HEK293 (cell line): ENCODE measurements at regions not wholly inside any gene's neighbourhood (a gene's known extent, or its start where the extent isn't known, plus 50 kb on each side); places are given as distances from the start of the nearest gene placed in this dataset.

ENCODE experiments used
- CTCF ChIA-PET: fragments of 350-600 bp; formaldehyde crosslinking; extraction: SDS; loops from one replicate; lab custom pipeline; 2021; ENCODE audit warnings: antibody characterized with exemption; lab: Yijun Ruan, JAX
- POLR2A ChIA-PET: fragments of 300-600 bp; formaldehyde crosslinking; extraction: SDS; loops from one replicate; lab custom pipeline; 2020; ENCODE audit warnings: antibody characterized with exemption, inconsistent platforms; lab: Yijun Ruan, JAX
- H3K27ac ChIP-seq: fragments of 200-500 bp; sonication (Bioruptor generic); 2 replicates; pipeline ENCODE4 v1.5.1; 2014; ENCODE audit warnings: low read depth, low read length, control low read depth, inconsistent platforms; ENCODE audit errors: extremely low read depth
- H3K36me3 ChIP-seq, 2 experiments: fragments of 200-500 bp in 1 of 2; sonication (Bioruptor generic) in 1 of 2; 1 replicate in 1 of 2; 2 replicates in 1 of 2; pipeline ENCODE4 v1.5.1; 2014 to 2017; ENCODE audit warnings: inconsistent platforms in 2 of 2, low read length in 2 of 2; ENCODE audit not compliant: control insufficient read depth in 2 of 2, insufficient read depth in 1 of 2
- H3K4me1 ChIP-seq: fragments of 200-500 bp; sonication (Bioruptor generic); 2 replicates; pipeline ENCODE4 v1.5.1; 2014; ENCODE audit warnings: mild to moderate bottlenecking, low read length, inconsistent platforms; ENCODE audit not compliant: control insufficient read depth, insufficient read depth
- H3K4me3 ChIP-seq: 2 replicates; pipeline ENCODE4 v1.5.1; 2011; ENCODE audit warnings: low read depth, mild to moderate bottlenecking, control low read depth, low read length, moderate library complexity
- H3K9me3 ChIP-seq: fragments of 200-500 bp; sonication (Bioruptor generic); 2 replicates; pipeline ENCODE4 v1.5.1; 2014; ENCODE audit warnings: low read depth, low read length, inconsistent platforms; ENCODE audit not compliant: control insufficient read depth, insufficient read depth
- BCL6B ChIP-seq: fragments of 450-650 bp; formaldehyde crosslinking; IDR thresholded peaks from 2 replicates; pipeline ENCODE4 v1.5.1; 2017; ENCODE audit warnings: missing biosample characterization, missing genetic modification characterization
- GLIS1 ChIP-seq: fragments of 450-650 bp; formaldehyde crosslinking; IDR thresholded peaks from 2 replicates; pipeline ENCODE4 v1.5.1; 2016; ENCODE audit warnings: missing biosample characterization, missing genetic modification characterization
- HOXD13 ChIP-seq: sonication (generic); formaldehyde crosslinking; IDR thresholded peaks from 2 replicates; pipeline ENCODE4 v1.8.0; 2022; ENCODE audit warnings: missing genetic modification reagents, borderline replicate concordance
- OSR2 ChIP-seq: fragments of 450-650 bp; formaldehyde crosslinking; IDR thresholded peaks from 2 replicates; pipeline ENCODE4 v1.5.1; 2016; ENCODE audit warnings: missing biosample characterization, missing genetic modification characterization
- ZBTB10 ChIP-seq: fragments of 450-650 bp; formaldehyde crosslinking; IDR thresholded peaks from 2 replicates; pipeline ENCODE4 v1.5.1; 2016; ENCODE audit warnings: missing biosample characterization, missing genetic modification characterization
- ZBTB8A ChIP-seq: fragments of 450-650 bp; formaldehyde crosslinking; IDR thresholded peaks from 2 replicates; pipeline ENCODE4 v1.5.1; 2016; ENCODE audit warnings: missing biosample characterization, missing genetic modification characterization
- ZEB2 ChIP-seq: fragments of 450-650 bp; formaldehyde crosslinking; IDR thresholded peaks from 2 replicates; pipeline ENCODE4 v1.5.1; 2016; ENCODE audit warnings: missing biosample characterization, missing genetic modification characterization
- ZFP41 ChIP-seq: fragments of 450-650 bp; formaldehyde crosslinking; IDR thresholded peaks from 2 replicates; pipeline ENCODE4 v1.5.1; 2016; ENCODE audit warnings: missing biosample characterization, missing genetic modification characterization, borderline replicate concordance
- ZNF140 ChIP-seq: fragments of 450-650 bp; formaldehyde crosslinking; IDR thresholded peaks from 2 replicates; pipeline ENCODE4 v1.5.1; 2016; ENCODE audit warnings: missing biosample characterization, missing genetic modification characterization
- ZNF16 ChIP-seq: fragments of 450-650 bp; formaldehyde crosslinking; IDR thresholded peaks from 2 replicates; pipeline ENCODE4 v1.5.1; 2016; ENCODE audit warnings: low read depth, missing biosample characterization, missing genetic modification characterization
- ZNF169 ChIP-seq: fragments of 450-650 bp; formaldehyde crosslinking; IDR thresholded peaks from 2 replicates; pipeline ENCODE4 v1.5.1; 2016; ENCODE audit warnings: missing biosample characterization, missing genetic modification characterization
- ZNF239 ChIP-seq: fragments of 450-650 bp; formaldehyde crosslinking; IDR thresholded peaks from 2 replicates; pipeline ENCODE4 v1.5.1; 2016; ENCODE audit warnings: missing biosample characterization, missing genetic modification characterization
- ZNF274 ChIP-seq, 2 experiments: fragments of 200-500 bp in 1 of 2; fragments of 450-650 bp in 1 of 2; sonication (Bioruptor generic) in 1 of 2; formaldehyde crosslinking in 1 of 2; IDR thresholded peaks; 2 replicates each; pipeline versions ENCODE4 v1.5.1 to v1.6.1; 2014 to 2016; ENCODE audit warnings: borderline replicate concordance in 1 of 2, inconsistent platforms in 1 of 2, low read length in 1 of 2, missing biosample characterization in 1 of 2, missing genetic modification characterization in 1 of 2
- ZNF423 ChIP-seq: fragments of 450-650 bp; formaldehyde crosslinking; IDR thresholded peaks from 2 replicates; pipeline ENCODE4 v1.5.1; 2016; ENCODE audit warnings: missing biosample characterization, missing genetic modification characterization
- ZNF558 ChIP-seq: fragments of 450-650 bp; formaldehyde crosslinking; IDR thresholded peaks from 2 replicates; pipeline ENCODE4 v1.5.1; 2016; ENCODE audit warnings: missing biosample characterization, missing genetic modification characterization
- ZNF596 ChIP-seq: fragments of 450-650 bp; IDR thresholded peaks from 2 replicates; pipeline ENCODE4 v1.5.0; 2018; ENCODE audit warnings: missing biosample characterization, mild to moderate bottlenecking, missing genetic modification characterization, moderate library complexity
- ZNF624 ChIP-seq: fragments of 450-650 bp; formaldehyde crosslinking; IDR thresholded peaks from 2 replicates; pipeline ENCODE4 v1.5.1; 2017; ENCODE audit warnings: missing biosample characterization, missing genetic modification characterization
- ZNF658 ChIP-seq: fragments of 450-650 bp; formaldehyde crosslinking; IDR thresholded peaks from 2 replicates; pipeline ENCODE4; 2016; ENCODE audit warnings: missing biosample characterization, missing genetic modification characterization
- ZNF664 ChIP-seq: fragments of 450-650 bp; formaldehyde crosslinking; IDR thresholded peaks from 2 replicates; pipeline ENCODE4 v1.5.1; 2016; ENCODE audit warnings: missing biosample characterization, missing genetic modification characterization
- ZNF791 ChIP-seq: fragments of 450-650 bp; formaldehyde crosslinking; IDR thresholded peaks from 2 replicates; pipeline ENCODE4 v1.5.1; 2016; ENCODE audit warnings: missing biosample characterization, missing genetic modification characterization
- ZNF830 ChIP-seq: fragments of 450-650 bp; IDR thresholded peaks from 2 replicates; pipeline ENCODE4 v1.5.0; 2018; ENCODE audit warnings: missing biosample characterization, missing genetic modification characterization, low read depth, mild to moderate bottlenecking, moderate library complexity
- TF ChIP-seq, protein P1 (sequence below): fragments of 450-650 bp; formaldehyde crosslinking; IDR thresholded peaks from 2 replicates; pipeline ENCODE4 v1.5.1; 2016; ENCODE audit warnings: missing biosample characterization, missing genetic modification characterization
- TF ChIP-seq, protein P2 (sequence below): fragments of 450-650 bp; formaldehyde crosslinking; IDR thresholded peaks from 2 replicates; pipeline ENCODE4 v1.5.1; 2017; ENCODE audit warnings: missing biosample characterization, missing genetic modification characterization

DNA sequence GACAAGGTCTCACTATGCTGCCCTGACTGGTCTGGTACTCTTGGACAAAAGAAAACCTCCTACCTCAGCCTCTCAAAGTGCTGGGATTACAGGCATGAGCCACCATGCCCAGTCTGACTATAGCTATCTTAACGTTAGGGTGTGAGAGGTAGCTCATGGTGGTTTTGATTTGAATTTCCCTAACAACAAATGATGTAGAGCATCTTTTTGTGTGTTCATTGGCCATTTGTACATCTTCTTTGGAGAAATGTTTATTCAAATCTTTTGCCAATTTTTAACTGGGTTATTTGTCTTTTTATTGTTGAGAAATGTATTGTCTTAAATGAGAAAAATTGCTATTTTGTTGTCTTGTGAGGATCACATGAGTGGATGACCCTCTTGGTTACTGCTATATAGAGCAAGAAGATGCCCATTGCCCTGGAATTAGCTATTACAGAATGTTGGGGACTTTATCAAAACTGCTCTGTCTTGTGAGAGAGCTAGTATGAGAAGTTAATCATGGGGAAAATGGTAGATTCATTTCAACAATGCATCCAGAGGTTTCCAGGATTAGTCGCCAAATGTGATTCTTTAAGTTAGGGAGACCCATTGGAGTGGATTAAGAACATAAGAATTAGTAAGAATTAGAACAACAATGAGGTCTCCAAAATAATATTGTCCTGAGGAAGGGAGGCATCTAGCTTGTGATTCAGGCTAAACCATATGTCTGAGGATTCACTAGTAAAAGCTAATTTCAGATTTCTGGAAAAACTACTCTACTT, 124.3 kb upstream of the MOCS2 start:
- no peak overlapping the region for H3K4me3 ChIP-seq
- H3K4me1 ChIP-seq, result no peaks in the 10 kb centered on the region
- no peaks in the 10 kb centered on the region for H3K9me3 ChIP-seq
- H3K36me3 ChIP-seq, result no peaks in the 10 kb centered on the region
- no peak overlapping the region for H3K27ac ChIP-seq
- TF ChIP-seq ZBTB8A (tag by site-specific recombination), result no peak
- TF ChIP-seq ZNF239 (tag by site-specific recombination), result no peak
- no peak for TF ChIP-seq GLIS1 (tag by site-specific recombination)
- TF ChIP-seq ZFP41, result no peak
- TF ChIP-seq ZNF664 (tag by site-specific recombination), result no peak
- TF ChIP-seq, protein P1, sequence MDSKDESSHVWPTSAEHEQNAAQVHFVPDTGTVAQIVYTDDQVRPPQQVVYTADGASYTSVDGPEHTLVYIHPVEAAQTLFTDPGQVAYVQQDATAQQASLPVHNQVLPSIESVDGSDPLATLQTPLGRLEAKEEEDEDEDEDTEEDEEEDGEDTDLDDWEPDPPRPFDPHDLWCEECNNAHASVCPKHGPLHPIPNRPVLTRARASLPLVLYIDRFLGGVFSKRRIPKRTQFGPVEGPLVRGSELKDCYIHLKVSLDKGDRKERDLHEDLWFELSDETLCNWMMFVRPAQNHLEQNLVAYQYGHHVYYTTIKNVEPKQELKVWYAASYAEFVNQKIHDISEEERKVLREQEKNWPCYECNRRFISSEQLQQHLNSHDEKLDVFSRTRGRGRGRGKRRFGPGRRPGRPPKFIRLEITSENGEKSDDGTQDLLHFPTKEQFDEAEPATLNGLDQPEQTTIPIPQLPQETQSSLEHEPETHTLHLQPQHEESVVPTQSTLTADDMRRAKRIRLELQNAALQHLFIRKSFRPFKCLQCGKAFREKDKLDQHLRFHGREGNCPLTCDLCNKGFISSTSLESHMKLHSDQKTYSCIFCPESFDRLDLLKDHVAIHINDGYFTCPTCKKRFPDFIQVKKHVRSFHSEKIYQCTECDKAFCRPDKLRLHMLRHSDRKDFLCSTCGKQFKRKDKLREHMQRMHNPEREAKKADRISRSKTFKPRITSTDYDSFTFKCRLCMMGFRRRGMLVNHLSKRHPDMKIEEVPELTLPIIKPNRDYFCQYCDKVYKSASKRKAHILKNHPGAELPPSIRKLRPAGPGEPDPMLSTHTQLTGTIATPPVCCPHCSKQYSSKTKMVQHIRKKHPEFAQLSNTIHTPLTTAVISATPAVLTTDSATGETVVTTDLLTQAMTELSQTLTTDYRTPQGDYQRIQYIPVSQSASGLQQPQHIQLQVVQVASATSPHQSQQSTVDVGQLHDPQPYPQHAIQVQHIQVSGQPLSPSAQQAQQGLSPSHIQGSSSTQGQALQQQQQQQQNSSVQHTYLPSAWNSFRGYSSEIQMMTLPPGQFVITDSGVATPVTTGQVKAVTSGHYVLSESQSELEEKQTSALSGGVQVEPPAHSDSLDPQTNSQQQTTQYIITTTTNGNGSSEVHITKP (tag by site-specific recombination), result no peak
- TF ChIP-seq ZNF791 (tag by site-specific recombination), result no peak
- no peak for TF ChIP-seq OSR2
- TF ChIP-seq, protein P2, sequence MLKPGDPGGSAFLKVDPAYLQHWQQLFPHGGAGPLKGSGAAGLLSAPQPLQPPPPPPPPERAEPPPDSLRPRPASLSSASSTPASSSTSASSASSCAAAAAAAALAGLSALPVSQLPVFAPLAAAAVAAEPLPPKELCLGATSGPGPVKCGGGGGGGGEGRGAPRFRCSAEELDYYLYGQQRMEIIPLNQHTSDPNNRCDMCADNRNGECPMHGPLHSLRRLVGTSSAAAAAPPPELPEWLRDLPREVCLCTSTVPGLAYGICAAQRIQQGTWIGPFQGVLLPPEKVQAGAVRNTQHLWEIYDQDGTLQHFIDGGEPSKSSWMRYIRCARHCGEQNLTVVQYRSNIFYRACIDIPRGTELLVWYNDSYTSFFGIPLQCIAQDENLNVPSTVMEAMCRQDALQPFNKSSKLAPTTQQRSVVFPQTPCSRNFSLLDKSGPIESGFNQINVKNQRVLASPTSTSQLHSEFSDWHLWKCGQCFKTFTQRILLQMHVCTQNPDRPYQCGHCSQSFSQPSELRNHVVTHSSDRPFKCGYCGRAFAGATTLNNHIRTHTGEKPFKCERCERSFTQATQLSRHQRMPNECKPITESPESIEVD (tag by site-specific recombination), result no peak
- CTCF ChIA-PET, result interaction anchor here (0.6 kb wide), 1 partner anchor 1001 kb away, joined by 3 read pairs; no protein-coding TSS in a partner anchor
- POLR2A ChIA-PET, result no interaction called here

GRCh38 chr5:53236683-53237082, 127.1 kb upstream of the MOCS2 start:
- no peaks in the 10 kb centered on the region for H3K36me3 ChIP-seq
- no peak overlapping the region for H3K27ac ChIP-seq
- H3K4me3 ChIP-seq, result no peak overlapping the region
- H3K9me3 ChIP-seq, result no peaks in the 10 kb centered on the region
- CTCF ChIA-PET, result no interaction called here
- H3K4me1 ChIP-seq, result no peaks in the 10 kb centered on the region
- TF ChIP-seq ZNF16, result no peak
- POLR2A ChIA-PET, result no interaction called here

DNA sequence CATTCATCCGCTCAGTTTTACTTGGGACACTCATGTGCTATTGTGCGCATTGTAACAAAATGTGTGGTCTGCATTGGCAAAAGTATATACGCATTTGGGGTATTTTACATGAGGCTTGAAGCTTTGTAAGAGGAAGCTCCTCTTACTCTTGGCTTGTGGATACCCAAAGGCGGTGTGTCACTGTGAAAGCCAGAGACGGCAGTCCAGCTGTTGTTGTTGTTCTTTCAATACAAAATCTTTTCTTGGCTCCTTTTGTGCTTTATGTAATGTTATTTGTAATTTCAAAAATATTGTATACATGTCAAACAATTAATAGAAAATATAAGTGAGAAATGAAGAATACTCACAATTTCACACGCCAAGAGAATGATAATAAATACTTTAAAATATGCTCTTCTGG, 128.3 kb upstream of the MOCS2 start:
- Histone ChIP-seq H3K27ac (no peak overlapping the region), H3K36me3 (no peaks in the 10 kb centered on the region), H3K4me1 (no peaks in the 10 kb centered on the region), H3K9me3 (no peaks in the 10 kb centered on the region), H3K4me3 (no peak overlapping the region)
- POLR2A ChIA-PET, result no interaction called here
- TF ChIP-seq ZNF658 (tag by site-specific recombination), result no peak
- TF ChIP-seq ZBTB10, result no peak
- no peak for TF ChIP-seq ZNF624 (tag by site-specific recombination)
- TF ChIP-seq ZNF558 (tag by site-specific recombination), result no peak
- no peak for TF ChIP-seq ZNF274 (IDR thresholded peaks at IDR 0.05; ENCODE audit: low read length)
- no peak for TF ChIP-seq ZNF274 (tag by site-specific recombination; IDR thresholded peaks at IDR 0.05; ENCODE audit: borderline replicate concordance)
- no peak for TF ChIP-seq ZNF140 (tag by site-specific recombination)
- TF ChIP-seq ZNF169 (tag by site-specific recombination), result no peak
- no peak for TF ChIP-seq ZNF423 (tag by site-specific recombination)
- no peak for TF ChIP-seq ZNF596
- TF ChIP-seq ZNF664 (tag by site-specific recombination), result no peak
- no peak for TF ChIP-seq ZEB2
- no peak for TF ChIP-seq HOXD13 (CRISPR knock-in tag)
- no peak for TF ChIP-seq ZNF830 (tag by site-specific recombination)
- no peak for TF ChIP-seq BCL6B (tag by site-specific recombination)
- CTCF ChIA-PET, result no interaction called here
